AG09309 (cell line): ENCODE measurements at regions not wholly inside any gene's neighbourhood (a gene's known extent, or its start where the extent isn't known, plus 50 kb on each side); places are given as distances from the start of the nearest gene placed in this dataset.

Experiments
- DNase-seq: peaks from one replicate; pipeline ENCODE4 v3.0.0-alpha.2; 2010; ENCODE audit warnings: low read depth
- H3K4me3 ChIP-seq: 2 replicates; pipeline ENCODE4 v1.5.1; 2011; ENCODE audit warnings: mild to moderate bottlenecking, low read depth, low read length, moderate library complexity; ENCODE audit not compliant: control insufficient read depth
- TF ChIP-seq, protein P1 (sequence below): IDR thresholded peaks from 2 replicates; pipeline ENCODE4 v1.5.1; 2011; ENCODE audit warnings: mild to moderate bottlenecking, low read depth, low read length, inconsistent platforms; ENCODE audit not compliant: insufficient read depth, control insufficient read depth; ENCODE audit errors: missing control alignments

DNA sequence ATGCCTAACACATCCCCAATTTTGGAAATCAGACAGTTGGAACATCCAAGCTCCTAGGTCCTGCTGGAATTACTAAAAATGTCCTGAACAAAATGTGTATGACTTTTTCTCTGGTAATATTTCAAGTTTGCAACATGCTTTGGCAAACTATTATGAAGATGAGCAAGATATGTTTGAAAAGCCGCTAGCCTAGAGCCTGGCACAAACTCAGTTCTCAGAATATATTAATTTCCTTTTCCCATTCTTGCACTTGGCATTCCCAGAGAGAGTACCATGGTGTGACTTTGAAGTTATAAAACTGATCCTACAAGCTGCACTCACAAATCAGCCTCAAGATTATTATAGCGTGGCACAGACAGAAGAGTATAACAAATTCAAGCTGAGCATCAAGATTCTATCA, 1031.1 kb downstream of the NTRK3 start:
- no peak overlapping the region for H3K4me3 ChIP-seq
- TF ChIP-seq, protein P1, sequence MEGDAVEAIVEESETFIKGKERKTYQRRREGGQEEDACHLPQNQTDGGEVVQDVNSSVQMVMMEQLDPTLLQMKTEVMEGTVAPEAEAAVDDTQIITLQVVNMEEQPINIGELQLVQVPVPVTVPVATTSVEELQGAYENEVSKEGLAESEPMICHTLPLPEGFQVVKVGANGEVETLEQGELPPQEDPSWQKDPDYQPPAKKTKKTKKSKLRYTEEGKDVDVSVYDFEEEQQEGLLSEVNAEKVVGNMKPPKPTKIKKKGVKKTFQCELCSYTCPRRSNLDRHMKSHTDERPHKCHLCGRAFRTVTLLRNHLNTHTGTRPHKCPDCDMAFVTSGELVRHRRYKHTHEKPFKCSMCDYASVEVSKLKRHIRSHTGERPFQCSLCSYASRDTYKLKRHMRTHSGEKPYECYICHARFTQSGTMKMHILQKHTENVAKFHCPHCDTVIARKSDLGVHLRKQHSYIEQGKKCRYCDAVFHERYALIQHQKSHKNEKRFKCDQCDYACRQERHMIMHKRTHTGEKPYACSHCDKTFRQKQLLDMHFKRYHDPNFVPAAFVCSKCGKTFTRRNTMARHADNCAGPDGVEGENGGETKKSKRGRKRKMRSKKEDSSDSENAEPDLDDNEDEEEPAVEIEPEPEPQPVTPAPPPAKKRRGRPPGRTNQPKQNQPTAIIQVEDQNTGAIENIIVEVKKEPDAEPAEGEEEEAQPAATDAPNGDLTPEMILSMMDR = no peak
- no peak for DNase-seq

DNA sequence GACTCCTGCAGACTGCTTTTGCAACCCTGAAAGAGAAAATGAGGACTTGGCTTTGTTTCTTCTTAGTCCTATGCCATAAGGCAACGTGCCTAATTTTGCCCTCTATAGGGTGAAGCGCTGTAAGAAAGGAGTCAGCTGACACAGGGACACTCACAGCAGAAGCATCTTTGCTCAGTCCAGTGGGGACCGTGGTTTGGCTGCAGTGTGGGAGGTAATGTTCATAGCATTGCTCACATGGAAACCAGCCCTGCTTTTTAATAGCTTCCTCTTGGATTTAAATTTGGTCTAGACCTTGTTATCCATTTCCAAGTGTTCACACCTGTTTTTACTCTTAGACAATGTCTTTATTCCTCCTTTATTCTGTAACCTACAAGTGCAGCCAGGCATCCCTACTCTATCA, 1032.1 kb downstream of the NTRK3 start:
- TF ChIP-seq, protein P1 = no peak
- DNase-seq = no peak
- no peak overlapping the region for H3K4me3 ChIP-seq

DNA sequence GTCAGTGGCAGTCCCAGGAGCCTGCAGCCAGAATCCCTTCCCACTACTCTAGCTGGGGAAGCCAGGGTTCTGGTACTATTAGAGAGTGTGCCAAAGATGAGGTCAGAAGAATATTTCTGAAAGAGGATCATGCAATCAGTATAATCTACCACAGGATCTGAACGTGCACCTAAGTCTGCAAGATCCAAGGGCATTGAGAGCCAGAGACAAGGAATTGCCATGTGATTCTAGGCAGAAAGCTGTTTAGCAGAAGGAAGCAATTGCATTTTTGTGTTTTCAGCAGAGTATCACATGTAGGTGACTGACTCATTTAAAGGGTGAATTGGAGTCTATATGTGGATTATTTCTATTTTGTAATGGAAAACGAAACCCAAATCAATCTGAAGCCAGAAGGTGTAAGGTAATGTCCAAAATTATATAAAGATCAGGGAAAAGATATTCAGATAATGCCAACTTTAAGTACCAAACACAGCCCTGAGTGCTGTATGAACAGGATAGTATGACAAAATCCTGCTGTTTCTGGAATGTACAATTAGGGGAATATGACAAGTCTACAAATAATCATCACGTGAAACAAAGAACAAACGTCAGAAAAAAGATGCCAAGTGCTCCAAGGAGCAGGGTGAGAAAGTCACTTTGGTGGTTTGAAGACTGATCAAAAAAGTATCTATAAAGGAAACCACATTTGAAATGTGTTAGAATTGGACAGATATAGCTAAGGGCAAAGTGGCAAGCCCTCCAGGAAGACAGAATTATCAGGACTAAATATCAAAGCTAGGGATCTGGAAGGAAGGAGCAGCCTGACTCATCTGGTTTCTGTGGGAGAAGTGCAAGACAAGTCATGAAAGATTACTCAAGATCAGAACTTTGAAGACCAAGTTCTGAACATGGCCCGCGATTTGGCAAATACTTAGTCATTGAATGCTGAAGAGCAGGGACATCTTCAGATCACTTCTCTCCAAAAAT, 1036.6 kb downstream of the NTRK3 start:
- TF ChIP-seq, protein P1 = no peak
- no peak overlapping the region for H3K4me3 ChIP-seq
- no peak for DNase-seq

DNA sequence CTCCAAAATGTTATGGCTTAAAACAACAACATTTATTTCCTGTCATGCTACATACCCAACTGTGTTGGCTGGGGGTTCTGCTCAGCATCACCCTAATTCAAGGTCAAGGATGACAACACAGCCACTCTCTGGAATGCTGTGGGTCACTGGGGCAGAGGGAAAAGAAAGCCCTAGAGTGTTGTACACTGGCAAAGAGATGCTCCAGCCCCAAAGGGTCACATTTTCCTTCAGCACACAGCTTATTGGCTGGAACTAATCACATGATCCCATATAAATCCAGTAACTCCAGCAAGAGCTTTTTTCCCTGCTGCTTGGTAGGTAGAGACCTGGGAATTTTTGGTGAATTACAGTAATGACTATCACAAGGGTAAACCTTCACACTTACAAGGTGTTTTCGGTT, 1041.4 kb downstream of the NTRK3 start:
- DNase-seq = no peak
- TF ChIP-seq, protein P1 = no peak

DNA sequence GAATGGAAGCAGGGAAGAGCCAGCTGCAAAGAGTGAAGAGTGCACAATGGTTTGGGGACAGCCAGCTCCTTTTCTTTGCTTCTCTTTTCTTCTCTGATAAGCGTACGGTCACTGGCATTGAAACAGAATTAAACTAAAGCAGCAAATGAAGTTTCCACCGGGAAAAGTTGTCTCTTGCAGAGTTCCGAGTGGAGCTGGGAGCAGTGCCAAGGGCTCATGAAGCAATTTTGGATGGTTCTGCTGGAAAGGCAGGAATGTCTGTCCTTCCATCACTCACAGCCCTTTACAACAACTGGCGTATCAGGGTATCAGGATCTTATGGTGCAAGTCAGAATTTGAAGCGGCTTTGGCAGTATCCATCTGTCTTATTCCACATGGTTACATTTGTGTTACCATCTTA, 1042.9 kb downstream of the NTRK3 start:
- DNase-seq = no peak
- TF ChIP-seq, protein P1 = no peak
- no peak overlapping the region for H3K4me3 ChIP-seq

More for the DNA sequence above, 1041.4 kb downstream of the NTRK3 start:
- H3K4me3 ChIP-seq = no peak overlapping the region

DNA sequence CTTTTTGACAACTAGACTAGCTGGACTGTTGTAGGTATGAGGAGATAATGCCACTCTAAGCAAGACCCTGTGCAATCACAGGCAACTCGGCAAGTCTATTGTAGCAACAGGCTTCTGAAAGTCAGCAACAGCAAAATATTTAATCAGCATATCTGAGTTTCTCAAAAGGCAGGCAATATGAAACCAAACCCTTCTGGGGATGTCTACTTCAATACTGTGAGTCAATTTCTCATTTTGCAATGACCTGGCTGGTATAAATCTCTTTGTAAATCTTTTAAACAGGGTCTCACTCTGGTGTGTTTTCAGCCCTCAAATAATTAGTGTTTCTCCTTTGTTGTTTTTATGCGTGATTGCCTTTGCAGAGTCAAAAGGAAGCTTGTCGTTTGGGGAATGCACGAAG, 1044.5 kb downstream of the NTRK3 start:
- DNase-seq = no peak
- TF ChIP-seq, protein P1 = no peak

More for the DNA sequence above, 1044.5 kb downstream of the NTRK3 start:
- no peak overlapping the region for H3K4me3 ChIP-seq
